ENCODE measurements at regions not wholly inside any gene's neighbourhood (a gene's known extent, or its start where the extent isn't known, plus 50 kb on each side); places are given as distances from the start of the nearest gene placed in this dataset.

DNA sequence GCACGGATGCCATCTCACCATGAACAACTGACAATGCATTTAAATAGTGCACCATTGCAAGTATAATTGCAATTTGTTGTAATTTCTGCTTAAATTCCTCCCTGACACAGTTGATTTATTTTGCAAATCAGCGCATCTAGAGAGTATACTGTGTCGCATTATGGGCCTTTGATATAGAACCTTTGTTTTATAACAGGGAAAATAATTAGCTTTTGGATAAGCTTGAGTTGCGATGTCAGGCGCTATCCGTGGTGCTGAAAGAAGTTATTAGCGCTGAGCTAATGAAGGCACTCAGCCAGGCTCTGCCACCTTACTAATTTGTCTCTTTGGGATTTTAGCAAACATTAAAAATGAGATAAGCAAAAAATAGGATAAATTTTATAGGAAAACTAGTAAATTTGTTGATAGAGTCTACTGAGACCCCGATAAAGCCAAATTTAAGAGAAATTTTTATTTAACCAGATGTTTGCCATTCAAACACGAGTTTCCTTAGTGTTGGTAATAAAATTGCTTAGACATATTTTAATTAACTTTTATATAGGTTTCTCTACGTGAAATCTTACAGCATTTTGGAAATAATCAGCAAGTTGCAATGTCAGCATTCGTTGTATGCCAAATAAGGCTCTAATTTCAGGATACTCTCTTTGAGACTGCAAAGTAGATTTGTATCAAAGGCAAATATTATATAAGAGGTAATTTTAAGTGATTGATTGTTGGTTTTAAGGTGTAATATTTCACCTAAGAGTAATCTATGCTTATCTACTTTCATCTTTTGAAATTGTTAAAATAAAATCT is 355.5 kb downstream of the TLR4 start:
- no peak for DNase-seq (ENCODE audit: low spot score)

DNA sequence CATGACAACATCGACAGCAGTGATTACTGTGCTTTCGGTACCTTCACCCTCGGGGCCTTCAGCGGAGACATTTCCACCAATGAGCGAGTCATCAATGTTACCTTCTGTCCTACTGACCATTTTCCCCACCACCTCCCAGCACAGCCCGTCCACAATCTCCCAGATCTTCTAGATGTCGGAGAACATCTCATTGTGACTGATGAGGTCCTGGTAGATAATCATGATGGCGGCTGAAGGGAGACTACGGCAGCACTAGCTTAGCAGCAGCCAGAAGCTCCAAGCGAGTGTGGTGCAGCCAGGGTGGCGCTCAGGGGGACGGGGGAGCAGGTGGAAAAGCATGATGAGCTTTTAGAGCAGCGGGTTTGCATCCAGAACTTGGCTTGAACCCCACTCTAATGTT is 379.0 kb downstream of the TLR4 start:
- DNase-seq (ENCODE audit: low spot score) = no peak

GRCh38 chr9:118088090-118088489 is 383.9 kb downstream of the TLR4 start:
- no peak for DNase-seq (ENCODE audit: low spot score)

GRCh38 chr9:118091226-118091625 is 387.0 kb downstream of the TLR4 start:
- DNase-seq (ENCODE audit: low spot score) = no peak

DNA sequence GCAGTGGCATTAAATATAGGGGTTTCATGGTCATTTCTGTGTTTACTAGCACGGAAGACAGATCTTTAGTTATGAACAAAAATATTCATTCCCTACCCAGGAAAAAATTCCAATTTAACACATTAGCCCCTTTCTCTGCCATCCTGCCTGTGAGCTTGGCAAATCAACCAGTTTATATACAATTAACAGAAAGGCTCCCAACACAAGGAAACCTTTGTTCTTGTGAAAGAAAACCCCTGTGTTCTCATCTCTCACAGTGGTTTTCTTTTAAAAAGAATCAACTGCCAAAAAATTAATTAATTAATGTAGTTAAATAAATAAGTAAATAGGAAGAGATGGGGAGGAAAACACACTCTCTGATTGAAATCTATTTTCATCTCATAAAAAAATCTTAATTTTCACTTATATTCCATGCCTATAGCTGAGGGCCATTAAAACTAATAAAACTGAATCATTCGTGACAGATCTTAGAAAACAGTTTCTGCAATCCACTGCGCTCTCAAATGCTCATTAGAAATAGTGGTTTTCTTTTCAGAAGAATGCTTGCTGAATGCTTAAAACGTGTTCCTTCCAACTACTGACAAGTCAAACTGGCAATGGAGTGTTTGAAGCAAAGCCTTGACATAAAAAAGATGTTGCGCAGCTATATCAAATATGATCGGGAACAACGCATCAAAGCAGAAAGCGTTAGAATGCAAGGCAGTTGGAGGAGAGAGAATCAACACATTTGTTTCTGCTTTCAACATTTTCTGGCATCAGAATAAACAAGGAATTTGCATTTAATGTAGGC is 387.7 kb downstream of the TLR4 start:
- DNase-seq (ENCODE audit: low spot score) = no peak

DNA sequence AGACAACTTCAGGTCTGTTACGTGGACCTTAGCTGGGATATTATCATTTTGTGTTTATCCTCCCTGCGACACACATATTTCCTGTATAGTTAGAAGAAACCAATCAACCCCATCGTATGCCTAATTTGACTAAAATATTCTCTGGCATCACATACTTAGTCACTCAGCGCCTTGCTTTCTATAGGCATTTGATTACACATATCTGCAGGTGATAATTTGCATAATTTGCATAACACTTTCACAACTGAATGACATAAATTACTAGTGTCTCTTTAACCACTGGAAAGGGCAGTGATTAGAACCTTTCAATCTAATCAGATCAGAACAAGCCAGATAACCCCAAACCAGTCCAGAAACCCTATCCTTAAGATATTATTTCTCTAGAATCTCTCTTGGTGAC is 390.2 kb downstream of the TLR4 start:
- no peak for DNase-seq (ENCODE audit: low spot score)

GRCh38 chr9:118100529-118101419 is 396.6 kb downstream of the TLR4 start:
- no peak for DNase-seq (ENCODE audit: low spot score)

- DNase-seq (ENCODE audit: low spot score) = no peak
Measured at GRCh38 chr9:118104363-118104762, 400.2 kb downstream of the TLR4 start.

GRCh38 chr9:118108971-118109370 is 404.8 kb downstream of the TLR4 start:
- DNase-seq (ENCODE audit: low spot score) = no peak

- no peak for DNase-seq (ENCODE audit: low spot score)
Measured at GRCh38 chr9:118109542-118109941, 405.3 kb downstream of the TLR4 start.

GRCh38 chr9:118121361-118121760 is 417.2 kb downstream of the TLR4 start:
- DNase-seq (ENCODE audit: low spot score) = no peak

DNA sequence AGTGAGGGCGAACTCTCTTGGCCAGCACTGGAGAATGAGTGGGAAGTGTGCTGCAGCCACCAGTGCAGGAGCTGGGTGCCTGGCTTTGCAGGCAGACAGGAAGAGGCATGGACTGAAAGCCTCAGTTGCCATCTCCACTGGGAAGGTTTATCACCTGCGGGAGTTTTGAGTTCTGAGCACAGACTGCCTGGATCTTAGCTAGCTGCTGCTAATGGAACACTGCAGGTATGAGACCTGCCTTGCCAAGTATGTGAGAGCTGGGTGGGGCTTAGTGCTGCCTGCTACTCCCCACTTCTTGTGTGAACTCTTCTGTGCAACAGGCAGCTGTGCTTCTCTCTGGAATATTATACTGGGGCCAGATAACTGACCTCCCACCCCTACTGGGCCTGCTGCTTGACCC is 424.1 kb downstream of the TLR4 start:
- DNase-seq (ENCODE audit: low spot score) = no peak

DNA sequence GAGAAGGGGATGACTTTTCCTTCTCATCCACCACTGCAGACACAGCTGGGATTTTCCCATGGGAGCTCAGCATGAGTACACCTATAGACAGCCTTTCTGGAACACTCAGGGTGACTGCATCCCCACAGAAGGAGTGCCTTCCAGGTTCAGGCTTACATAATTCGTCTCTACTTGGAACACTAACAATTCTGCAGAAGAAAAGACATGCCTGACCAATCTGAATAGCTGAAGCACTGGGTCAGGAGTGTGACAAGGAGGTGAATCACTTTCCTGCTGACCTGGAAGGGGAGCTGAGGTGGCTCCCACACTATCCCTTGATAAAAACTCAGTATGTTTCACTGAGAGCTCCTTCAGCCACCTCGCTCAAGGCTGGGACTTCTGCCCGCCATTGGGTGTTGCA is 425.3 kb downstream of the TLR4 start:
- no peak for DNase-seq (ENCODE audit: low spot score)

GRCh38 chr9:118148990-118149389 is 444.8 kb downstream of the TLR4 start:
- DNase-seq (ENCODE audit: low spot score) = no peak

DNA sequence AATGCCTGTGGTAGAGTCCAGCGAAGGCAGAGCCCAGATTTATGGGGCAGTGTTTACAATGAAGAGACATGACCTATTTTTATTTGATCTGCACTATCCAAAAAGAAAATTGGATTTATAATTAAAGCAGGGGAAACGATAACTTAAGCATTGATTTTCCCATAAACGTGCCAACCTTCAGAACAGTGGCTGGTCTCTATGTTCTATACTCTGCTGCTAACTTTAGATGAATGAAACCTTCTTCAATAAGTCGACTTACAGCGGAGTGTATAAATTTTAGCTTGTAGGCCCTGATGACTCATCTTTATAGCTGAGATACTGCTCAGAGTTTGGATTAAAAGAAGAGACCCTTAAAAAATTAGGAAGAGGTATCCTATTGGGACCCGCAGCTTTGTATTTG is 452.6 kb downstream of the TLR4 start:
- DNase-seq (ENCODE audit: low spot score) = no peak

DNA sequence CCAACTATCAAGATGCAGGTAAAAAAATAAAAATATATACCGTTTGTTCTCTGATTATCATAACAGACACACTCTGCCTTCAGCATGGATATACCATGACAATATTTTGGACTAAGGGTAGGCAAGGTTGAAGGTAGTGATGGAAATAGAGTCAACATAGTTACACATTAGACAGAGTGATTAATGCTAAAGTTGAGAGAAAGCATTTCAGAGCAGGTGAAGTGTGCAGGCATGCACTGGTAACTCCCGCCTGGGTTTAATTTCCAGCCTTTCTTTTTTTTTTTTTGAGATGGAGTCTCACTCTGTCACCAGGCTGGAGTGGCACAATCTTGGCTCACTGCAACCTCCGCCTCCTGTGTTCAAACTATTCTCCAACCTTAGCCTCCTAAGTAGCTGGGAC is 458.5 kb downstream of the TLR4 start:
- DNase-seq (ENCODE audit: low spot score) = no peak

DNA sequence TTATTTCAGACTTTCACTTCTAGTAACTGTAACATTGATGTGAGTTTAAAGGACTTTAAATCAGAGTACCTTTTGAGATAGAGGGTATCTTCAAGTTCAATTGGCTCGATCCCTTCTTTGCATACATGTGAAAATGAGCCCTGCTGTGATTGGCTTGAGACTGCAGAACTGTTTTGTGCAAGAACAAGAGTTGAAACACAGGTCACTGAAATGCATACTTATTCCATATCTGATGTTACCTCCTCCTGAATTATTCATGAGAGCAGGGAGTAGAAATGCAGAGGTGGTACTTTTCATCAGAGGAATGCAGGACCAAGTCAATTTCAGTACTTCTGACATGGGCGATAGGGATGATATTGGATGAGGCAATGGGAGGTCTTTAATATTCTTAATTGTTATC is 459.5 kb downstream of the TLR4 start:
- DNase-seq (ENCODE audit: low spot score) = no peak

- no peak for DNase-seq (ENCODE audit: low spot score)
Measured at GRCh38 chr9:118165451-118165850, 461.2 kb downstream of the TLR4 start.

DNA sequence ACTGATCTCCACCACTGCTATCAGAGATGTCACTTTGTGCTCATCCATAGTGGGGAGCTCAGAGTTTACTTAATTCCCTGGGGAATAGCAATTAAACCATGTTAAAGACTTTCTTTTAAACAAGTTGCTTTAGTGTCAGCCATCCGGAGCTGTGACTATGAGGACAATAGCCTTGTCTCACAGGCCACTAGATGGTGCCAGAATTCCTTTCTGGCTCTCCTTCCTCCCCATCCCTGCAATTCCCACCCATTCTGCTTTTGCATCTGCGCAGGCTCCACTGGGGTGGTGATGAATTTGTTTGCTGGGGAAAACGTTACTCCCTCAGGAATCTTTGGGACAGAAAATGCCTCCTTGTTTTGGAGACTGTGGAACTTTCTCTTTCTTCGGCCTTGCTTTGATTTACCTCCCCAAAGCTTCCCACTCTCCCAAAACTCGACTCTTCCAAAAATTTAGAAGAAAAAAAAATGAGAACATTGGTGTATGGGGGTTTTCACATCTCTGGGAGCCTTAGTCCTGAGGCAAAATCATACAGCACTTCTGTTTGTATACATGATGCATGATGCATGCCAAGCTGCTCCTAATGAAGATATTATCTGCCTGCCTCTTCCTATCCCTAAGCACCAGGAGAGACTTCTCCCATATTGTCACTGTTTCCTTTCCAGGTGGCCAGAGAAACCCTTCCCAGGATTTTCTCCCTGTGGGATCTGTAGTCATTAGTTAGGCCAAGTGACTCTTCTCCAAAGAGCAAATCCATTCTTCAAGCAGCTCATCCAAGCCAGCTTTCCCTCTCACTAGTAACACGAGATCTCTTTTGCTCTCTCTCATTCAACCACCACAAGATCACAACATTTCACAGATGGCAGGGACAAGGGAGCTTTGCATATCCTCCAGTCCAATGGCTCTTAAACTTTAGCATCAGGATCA is 466.1 kb downstream of the TLR4 start:
- DNase-seq (ENCODE audit: low spot score) = no peak

GRCh38 chr9:118177241-118177640 is 473.0 kb downstream of the TLR4 start:
- no peak for DNase-seq (ENCODE audit: low spot score)

DNA sequence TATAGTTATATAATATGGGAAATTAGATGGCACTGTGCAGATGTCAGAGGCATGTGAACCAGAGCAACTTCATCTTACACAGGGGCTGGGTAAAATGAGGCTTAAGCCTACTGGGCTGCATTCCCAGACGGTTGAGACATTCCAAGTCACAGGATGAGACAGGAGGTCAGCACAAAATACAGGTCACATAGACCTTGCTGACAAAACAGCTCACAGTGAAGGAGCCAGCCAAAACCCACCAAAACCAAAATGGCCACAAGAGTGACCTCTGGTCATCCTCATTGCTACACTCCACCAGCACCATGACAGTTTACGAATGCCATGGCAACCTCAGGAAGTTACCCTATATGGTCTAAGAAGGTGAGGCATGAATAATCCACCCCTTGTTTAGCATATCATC is 479.4 kb downstream of the TLR4 start:
- no peak for DNase-seq (ENCODE audit: low spot score)

Data from germinal center (tissue), 1 donor.